ENCODE measurements at regions not wholly inside any gene's neighbourhood (a gene's known extent, or its start where the extent isn't known, plus 50 kb on each side); places are given as distances from the start of the nearest gene placed in this dataset.
"Not testable (repeated sequence)": the region's sequence is repeated elsewhere in the genome, so short reads cannot be mapped to it uniquely, and the experiment has no call there.

- no peak for DNase-seq (ENCODE audit: low read depth in 2 of 2)
Observed at GRCh38 chr4:20124317-20125026, 127.2 kb upstream of the SLIT2 start.

- no peak for DNase-seq (ENCODE audit: low read depth in 2 of 2)
Observed at GRCh38 chr4:20122198-20122988, 129.3 kb upstream of the SLIT2 start.

- DNase-seq (ENCODE audit: low read depth in 2 of 2), result no peak
Observed at GRCh38 chr4:20119141-20119540, 132.6 kb upstream of the SLIT2 start.

- no peak for DNase-seq (ENCODE audit: low read depth in 2 of 2)
Observed at GRCh38 chr4:20109391-20109790, 142.3 kb upstream of the SLIT2 start.

GRCh38 chr4:20106921-20107320 lies 144.8 kb upstream of the SLIT2 start:
- no peak for DNase-seq (ENCODE audit: low read depth in 2 of 2)

- no peak for DNase-seq (ENCODE audit: low read depth in 2 of 2)
Observed at GRCh38 chr4:20101831-20102230, 149.9 kb upstream of the SLIT2 start.

GRCh38 chr4:20096911-20097310 lies 154.8 kb upstream of the SLIT2 start:
- no peak for DNase-seq (ENCODE audit: low read depth in 2 of 2)

- DNase-seq (ENCODE audit: low read depth in 2 of 2), result no peak
Observed at GRCh38 chr4:20095805-20096541, 155.7 kb upstream of the SLIT2 start.

- DNase-seq (ENCODE audit: low read depth in 2 of 2), result no peak
Observed at GRCh38 chr4:20091781-20092180, 159.9 kb upstream of the SLIT2 start.

- DNase-seq (ENCODE audit: low read depth in 2 of 2), result no peak
Observed at GRCh38 chr4:20087522-20087911, 164.2 kb upstream of the SLIT2 start.

- no peak for DNase-seq (ENCODE audit: low read depth in 2 of 2)
Observed at GRCh38 chr4:20086799-20087521, 164.7 kb upstream of the SLIT2 start.

GRCh38 chr4:20086067-20086798 lies 165.5 kb upstream of the SLIT2 start:
- no peak for DNase-seq (ENCODE audit: low read depth in 2 of 2)

GRCh38 chr4:20085653-20086052 lies 166.1 kb upstream of the SLIT2 start:
- DNase-seq (ENCODE audit: low read depth in 2 of 2), result no peak

- no peak for DNase-seq (ENCODE audit: low read depth in 2 of 2)
Observed at GRCh38 chr4:20085156-20085555, 166.5 kb upstream of the SLIT2 start.

- DNase-seq (ENCODE audit: low read depth in 2 of 2), result no peak
Observed at GRCh38 chr4:20084488-20084887, 167.2 kb upstream of the SLIT2 start.

GRCh38 chr4:20078644-20079043 lies 173.1 kb upstream of the SLIT2 start:
- no peak for DNase-seq (ENCODE audit: low read depth in 2 of 2)

GRCh38 chr4:20075248-20075871 lies 176.3 kb upstream of the SLIT2 start:
- DNase-seq (ENCODE audit: low read depth in 2 of 2), result no peak

- DNase-seq (ENCODE audit: low read depth in 2 of 2), result no peak
Observed at GRCh38 chr4:20074450-20074849, 177.3 kb upstream of the SLIT2 start.

- DNase-seq (ENCODE audit: low read depth in 2 of 2), result no peak
Observed at GRCh38 chr4:20065952-20066351, 185.8 kb upstream of the SLIT2 start.

- not testable (repeated sequence) for DNase-seq (ENCODE audit: low read depth in 2 of 2)
Observed at GRCh38 chr4:20062857-20063256, 188.8 kb upstream of the SLIT2 start.

- DNase-seq (ENCODE audit: low read depth in 2 of 2), result no peak
Observed at GRCh38 chr4:20062054-20062453, 189.7 kb upstream of the SLIT2 start.
